Skeletal muscle tissue (tissue), 3 donors: ENCODE measurements at regions not wholly inside any gene's neighbourhood (a gene's known extent, or its start where the extent isn't known, plus 50 kb on each side); places are given as distances from the start of the nearest gene placed in this dataset.

Experiments used
- H3K27ac ChIP-seq: one replicate; pipeline ENCODE4 v1.7.0; 2013; ENCODE audit warnings: mild to moderate bottlenecking, low read depth, low read length, inconsistent platforms
- H3K27me3 ChIP-seq, 3 donors: one replicate each; pipeline ENCODE4 v1.7.0; 2013; ENCODE audit warnings: low read length in 3 of 3; ENCODE audit not compliant: control insufficient read depth in 3 of 3, insufficient read depth in 3 of 3
- H3K36me3 ChIP-seq, 3 donors: one replicate each; pipeline ENCODE4 v1.7.0; 2013; ENCODE audit warnings: low read length in 3 of 3; ENCODE audit not compliant: control insufficient read depth in 3 of 3, insufficient read depth in 3 of 3
- H3K4me1 ChIP-seq, 3 donors: one replicate each; pipeline ENCODE4 v1.7.0; 2013; ENCODE audit warnings: low read length in 3 of 3, mild to moderate bottlenecking in 3 of 3; ENCODE audit not compliant: control insufficient read depth in 3 of 3, insufficient read depth in 3 of 3
- H3K4me3 ChIP-seq, 3 donors: one replicate each; pipeline ENCODE4 v1.7.0; 2013; ENCODE audit warnings: low read length in 3 of 3
- H3K9ac ChIP-seq, 3 donors: one replicate each; pipeline ENCODE4 v1.7.0; 2013; ENCODE audit warnings: low read length in 3 of 3, mild to moderate bottlenecking in 3 of 3, moderate library complexity in 2 of 3, low read depth in 1 of 3
- H3K9me3 ChIP-seq, 3 donors: one replicate each; pipeline ENCODE4 v1.7.0; 2013; ENCODE audit warnings: low read length in 3 of 3; ENCODE audit not compliant: control insufficient read depth in 3 of 3
- donor health status: Osteomylitis.

DNA sequence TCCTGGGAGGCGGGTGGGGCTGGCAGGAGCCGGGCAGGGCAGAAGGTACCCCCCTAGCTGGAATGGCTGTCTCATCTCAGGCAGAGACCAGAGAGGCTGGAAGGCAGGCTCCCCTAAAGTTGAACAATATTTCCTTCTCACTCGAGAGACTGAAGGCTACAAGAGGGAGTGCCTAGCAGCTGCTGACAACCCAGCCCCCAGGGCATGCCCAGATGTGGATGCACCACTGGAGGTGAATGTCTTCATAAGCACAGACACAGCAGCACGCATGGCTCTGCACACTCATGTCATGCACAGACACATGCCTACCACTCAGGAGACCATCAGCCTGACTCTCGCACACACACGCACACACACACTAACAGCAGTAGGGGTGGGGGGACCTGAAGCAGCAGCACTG lies 179.0 kb downstream of the CCT6B start:
- Histone ChIP-seq H3K9ac (no peak overlapping the region), H3K27me3 (peaks cover 0 to 2% (median 2%) of the 10 kb centered on the region in 3 donors), H3K9me3 (peaks cover 0 to 9% (median 3%) of the 10 kb centered on the region in 3 donors), H3K4me1 (no peaks in the 10 kb centered on the region), H3K27ac (no peak overlapping the region), H3K4me3 (no peak overlapping the region), H3K36me3 (no peaks in the 10 kb centered on the region)

- Histone ChIP-seq H3K36me3 (no peaks in the 10 kb centered on the region), H3K4me1 (no peaks in the 10 kb centered on the region), H3K27ac (no peak overlapping the region), H3K9ac (no peak overlapping the region), H3K27me3 (peaks cover 0 to 6% (median 2%) of the 10 kb centered on the region in 3 donors), H3K9me3 (peaks cover 0 to 9% (median 3%) of the 10 kb centered on the region in 3 donors), H3K4me3 (no peak overlapping the region)
These were observed 179.6 kb downstream of the CCT6B start for GRCh38 chr17:34781571-34782108.

- peaks cover 0 to 9% (median 3%) of the 10 kb centered on the region in 3 donors for H3K9me3 ChIP-seq
- no peak overlapping the region for H3K4me3 ChIP-seq
- H3K27me3 ChIP-seq = peaks cover 0 to 6% (median 2%) of the 10 kb centered on the region in 3 donors
- no peaks in the 10 kb centered on the region for H3K36me3 ChIP-seq
- no peak overlapping the region for H3K9ac ChIP-seq
- no peaks in the 10 kb centered on the region for H3K4me1 ChIP-seq
- H3K27ac ChIP-seq = no peak overlapping the region
These were observed 180.2 kb downstream of the CCT6B start for GRCh38 chr17:34781071-34781470.

DNA sequence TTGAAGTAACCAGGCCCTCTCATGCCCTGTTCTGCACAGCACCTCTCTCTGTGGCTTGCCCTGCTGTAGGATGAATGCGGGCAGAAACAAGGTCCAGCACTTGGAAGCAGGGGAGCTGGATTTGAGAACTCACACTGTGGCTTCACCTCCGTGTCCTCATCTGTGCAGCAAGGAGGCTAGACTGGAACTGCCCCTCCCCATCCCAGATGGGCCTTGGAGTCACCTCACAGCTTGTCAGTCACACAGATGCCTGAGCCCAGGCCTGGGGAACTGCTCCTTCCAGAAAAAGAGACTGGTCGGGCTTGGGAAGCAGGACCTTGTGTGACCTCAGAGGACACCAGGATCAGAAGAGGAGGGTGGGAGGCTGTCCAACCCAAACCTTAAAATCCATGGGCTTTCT lies 180.8 kb downstream of the CCT6B start:
- H3K9ac ChIP-seq = no peak overlapping the region
- H3K4me1 ChIP-seq = no peaks in the 10 kb centered on the region
- H3K36me3 ChIP-seq = no peaks in the 10 kb centered on the region
- H3K27me3 ChIP-seq = peaks cover 0 to 6% (median 4%) of the 10 kb centered on the region in 3 donors
- peaks cover 0 to 9% (median 3%) of the 10 kb centered on the region in 3 donors for H3K9me3 ChIP-seq
- H3K27ac ChIP-seq = no peak overlapping the region
- no peak overlapping the region for H3K4me3 ChIP-seq

DNA sequence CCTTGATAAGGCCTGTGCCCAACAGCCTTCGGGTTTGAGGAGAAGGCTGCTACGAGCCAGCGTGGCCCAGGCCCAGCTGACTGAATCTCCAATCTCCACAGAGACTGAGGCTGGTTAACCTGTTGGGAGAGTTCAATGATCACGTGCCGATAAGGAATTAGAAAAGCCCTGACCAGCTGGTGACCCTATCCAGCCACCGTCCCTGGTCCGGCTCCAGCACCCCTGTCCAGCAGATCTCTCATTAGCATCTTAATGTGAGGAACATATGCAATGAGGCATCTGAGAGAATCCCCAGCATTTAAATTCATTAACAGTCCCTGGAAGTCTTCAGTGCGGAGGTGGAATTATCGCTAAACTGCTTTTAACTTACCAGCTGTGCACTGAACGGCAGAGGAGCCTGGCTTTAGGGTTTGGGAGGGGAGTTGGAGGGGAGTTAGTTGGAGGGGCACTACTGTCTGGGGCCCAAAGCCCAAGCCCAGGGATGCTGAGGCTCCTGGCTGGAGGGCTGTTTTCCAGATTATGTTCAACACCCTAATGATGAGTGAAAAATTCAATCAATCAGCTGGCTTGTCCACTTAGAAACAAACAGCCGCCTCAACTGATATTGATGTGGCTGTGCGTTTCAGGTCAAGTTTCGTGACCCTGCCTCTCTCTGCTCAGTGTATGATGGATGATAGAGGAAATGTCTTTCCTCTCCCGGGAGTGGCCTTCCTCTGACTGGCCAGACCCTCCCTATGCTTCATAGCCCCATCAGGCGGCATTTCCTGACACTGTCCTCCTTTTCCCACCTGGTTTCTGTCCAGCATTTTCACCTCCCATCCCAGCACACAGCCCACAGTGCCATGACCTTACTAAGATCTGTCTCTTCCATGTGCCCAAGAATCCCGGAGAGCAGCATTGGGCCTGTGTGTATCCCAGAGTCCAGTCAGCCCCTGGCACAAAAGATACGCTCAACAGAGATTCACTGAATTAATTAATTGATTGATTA lies 184.5 kb downstream of the CCT6B start:
- H3K27ac ChIP-seq = no peak overlapping the region
- H3K4me3 ChIP-seq = no peak overlapping the region
- H3K9me3 ChIP-seq = peaks cover 0 to 9% (median 3%) of the 10 kb centered on the region in 3 donors
- no peaks in the 10 kb centered on the region for H3K4me1 ChIP-seq
- peaks cover 0 to 30% (median 18%) of the 10 kb centered on the region in 3 donors for H3K27me3 ChIP-seq
- no peak overlapping the region for H3K9ac ChIP-seq
- no peaks in the 10 kb centered on the region for H3K36me3 ChIP-seq

- H3K4me1 ChIP-seq = no peaks in the 10 kb centered on the region
- no peak overlapping the region for H3K9ac ChIP-seq
- no peaks in the 10 kb centered on the region for H3K36me3 ChIP-seq
- H3K4me3 ChIP-seq = no peak overlapping the region
- no peak overlapping the region for H3K27ac ChIP-seq
- H3K9me3 ChIP-seq = no peaks in the 10 kb centered on the region
- peaks cover 0 to 30% (median 16%) of the 10 kb centered on the region in 3 donors for H3K27me3 ChIP-seq
These were observed 188.2 kb downstream of the CCT6B start for GRCh38 chr17:34773036-34773435.

GRCh38 chr17:34771891-34772290 lies 189.4 kb downstream of the CCT6B start:
- no peaks in the 10 kb centered on the region for H3K4me1 ChIP-seq
- no peak overlapping the region for H3K9ac ChIP-seq
- H3K27me3 ChIP-seq = peaks cover 0 to 28% (median 15%) of the 10 kb centered on the region in 3 donors
- H3K4me3 ChIP-seq = no peak overlapping the region
- no peaks in the 10 kb centered on the region for H3K9me3 ChIP-seq
- H3K27ac ChIP-seq = no peak overlapping the region
- H3K36me3 ChIP-seq = no peaks in the 10 kb centered on the region

DNA sequence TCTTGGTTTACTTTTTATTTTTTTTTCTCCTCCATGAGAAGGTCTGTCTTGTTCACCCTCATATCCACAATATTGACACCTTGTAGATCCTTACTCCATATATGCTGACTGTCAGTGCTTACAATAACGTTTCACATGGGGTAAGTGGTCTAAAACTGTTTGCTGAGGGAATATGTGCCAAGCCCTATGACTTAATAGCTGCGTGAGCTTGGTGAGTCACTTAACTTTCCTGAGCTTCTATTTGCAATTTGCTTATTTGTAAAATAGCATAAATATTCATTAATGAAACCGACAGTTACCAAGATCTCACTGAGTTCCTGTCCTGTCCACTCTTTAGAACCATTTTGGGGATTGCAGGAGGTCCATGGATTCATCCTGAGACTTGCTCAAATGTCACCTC lies 190.7 kb downstream of the CCT6B start:
- no peaks in the 10 kb centered on the region for H3K4me1 ChIP-seq
- no peak overlapping the region for H3K27ac ChIP-seq

DNA sequence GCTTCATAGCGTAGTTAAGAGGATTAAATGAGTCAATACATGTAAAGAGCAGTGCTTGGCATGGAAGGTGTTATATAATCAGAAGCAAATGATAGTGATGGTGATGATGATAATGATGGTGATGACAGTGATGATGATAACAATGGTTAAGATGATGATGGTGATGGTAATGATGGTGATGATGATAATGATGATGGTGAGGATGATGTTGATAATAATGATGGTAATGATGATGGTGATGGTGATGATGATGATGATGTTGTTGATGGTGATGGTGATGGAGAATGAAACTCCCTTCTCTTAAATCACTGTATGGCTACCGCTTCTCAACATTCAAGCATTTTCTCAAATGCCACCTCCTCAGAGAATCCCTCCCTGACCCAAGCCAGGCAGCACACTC lies 190.5 kb downstream of the TMEM132E start:
- H3K4me3 ChIP-seq = no peak overlapping the region
- H3K27me3 ChIP-seq = peaks cover 0 to 24% (median 10%) of the 10 kb centered on the region in 3 donors
- no peaks in the 10 kb centered on the region for H3K36me3 ChIP-seq
- no peak overlapping the region for H3K9ac ChIP-seq
- H3K27ac ChIP-seq = no peak overlapping the region
- H3K4me1 ChIP-seq = no peaks in the 10 kb centered on the region
- no peaks in the 10 kb centered on the region for H3K9me3 ChIP-seq

More for the DNA sequence above, 190.7 kb downstream of the CCT6B start:
- Histone ChIP-seq H3K36me3 (no peaks in the 10 kb centered on the region), H3K4me3 (no peak overlapping the region), H3K9me3 (no peaks in the 10 kb centered on the region), H3K27me3 (peaks cover 0 to 26% (median 14%) of the 10 kb centered on the region in 3 donors), H3K9ac (no peak overlapping the region)

DNA sequence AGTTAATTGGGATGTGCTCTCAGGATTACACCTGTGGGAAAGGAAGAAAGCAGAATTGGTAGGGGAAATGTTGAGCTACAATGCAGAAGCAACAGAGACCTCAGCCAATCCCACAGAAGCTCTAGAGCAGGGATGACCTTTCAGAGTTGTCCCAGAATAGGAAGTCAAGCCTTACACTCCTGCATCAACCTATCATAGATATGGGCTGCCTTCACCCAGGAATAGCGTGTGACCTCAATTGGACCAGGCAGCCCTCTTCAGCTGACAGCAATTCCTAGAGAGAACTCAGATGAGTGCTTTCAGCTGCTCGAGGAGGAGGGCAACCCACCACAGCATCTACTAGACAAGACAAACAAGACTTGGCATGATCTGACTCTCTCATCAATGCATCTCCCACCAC lies 189.7 kb downstream of the TMEM132E start:
- no peak overlapping the region for H3K9ac ChIP-seq
- H3K27me3 ChIP-seq = peaks cover 0 to 16% (median 8%) of the 10 kb centered on the region in 3 donors
- H3K4me3 ChIP-seq = no peak overlapping the region
- no peaks in the 10 kb centered on the region for H3K4me1 ChIP-seq
- H3K36me3 ChIP-seq = no peaks in the 10 kb centered on the region
- no peak overlapping the region for H3K27ac ChIP-seq
- no peaks in the 10 kb centered on the region for H3K9me3 ChIP-seq
